ENCODE measurements at regions not wholly inside any gene's neighbourhood (a gene's known extent, or its start where the extent isn't known, plus 50 kb on each side); places are given as distances from the start of the nearest gene placed in this dataset.

- no peak for TF ChIP-seq CTCF (conservative IDR thresholded peaks at IDR 0.05; ENCODE audit: low read depth, low read length)
- TF ChIP-seq RFX5 (IDR thresholded peaks at IDR 0.05; ENCODE audit: low read depth, low read length) = no peak
- TF ChIP-seq CHD1 (IDR thresholded peaks at IDR 0.05; ENCODE audit: low read depth, low read length) = no peak
- TF ChIP-seq MXI1 (IDR thresholded peaks at IDR 0.05; ENCODE audit: borderline replicate concordance, low read depth, low read length) = no peak
- TF ChIP-seq RCOR1 (IDR thresholded peaks at IDR 0.05; ENCODE audit: insufficient replicate concordance, low read length) = no peak
These were observed 89.9 kb upstream of the SLC1A4 start for GRCh38 chr2:64899081-64899865.

Data from IMR-90 (cell line).